ENCODE measurements at regions not wholly inside any gene's neighbourhood (a gene's known extent, or its start where the extent isn't known, plus 50 kb on each side); places are given as distances from the start of the nearest gene placed in this dataset.

GRCh38 chr12:78797196-78797931 lies 67.2 kb upstream of the SYT1 start:
- no peak for TF ChIP-seq POLR2A (IDR thresholded peaks at IDR 0.05; ENCODE audit: low read depth, low read length)
- no peak for TF ChIP-seq POLR2AphosphoS5 (IDR thresholded peaks at IDR 0.05; ENCODE audit: low read depth, low read length)
- no peak for TF ChIP-seq SPI1 (IDR thresholded peaks at IDR 0.05; ENCODE audit: low read depth, low read length)
- TF ChIP-seq TAF1 (IDR thresholded peaks at IDR 0.05; ENCODE audit: low read depth, low read length), result no peak

All from GM12891 (cell line).